Activated CD4-positive, alpha-beta T cell treated with anti-CD3 and anti-CD28 coated beads, Interleukin-2, Interleukin-6, amounts not matched to agents 100 ng/mL and 50 ng/mL, durations not matched to agents 16 hours and 8 hours (primary cell): ENCODE measurements at regions not wholly inside any gene's neighbourhood (a gene's known extent, or its start where the extent isn't known, plus 50 kb on each side); places are given as distances from the start of the nearest gene placed in this dataset.

Source experiments
- DNase-seq: peaks from one replicate; pipeline ENCODE4 v3.0.0-alpha.2; 2020

DNA sequence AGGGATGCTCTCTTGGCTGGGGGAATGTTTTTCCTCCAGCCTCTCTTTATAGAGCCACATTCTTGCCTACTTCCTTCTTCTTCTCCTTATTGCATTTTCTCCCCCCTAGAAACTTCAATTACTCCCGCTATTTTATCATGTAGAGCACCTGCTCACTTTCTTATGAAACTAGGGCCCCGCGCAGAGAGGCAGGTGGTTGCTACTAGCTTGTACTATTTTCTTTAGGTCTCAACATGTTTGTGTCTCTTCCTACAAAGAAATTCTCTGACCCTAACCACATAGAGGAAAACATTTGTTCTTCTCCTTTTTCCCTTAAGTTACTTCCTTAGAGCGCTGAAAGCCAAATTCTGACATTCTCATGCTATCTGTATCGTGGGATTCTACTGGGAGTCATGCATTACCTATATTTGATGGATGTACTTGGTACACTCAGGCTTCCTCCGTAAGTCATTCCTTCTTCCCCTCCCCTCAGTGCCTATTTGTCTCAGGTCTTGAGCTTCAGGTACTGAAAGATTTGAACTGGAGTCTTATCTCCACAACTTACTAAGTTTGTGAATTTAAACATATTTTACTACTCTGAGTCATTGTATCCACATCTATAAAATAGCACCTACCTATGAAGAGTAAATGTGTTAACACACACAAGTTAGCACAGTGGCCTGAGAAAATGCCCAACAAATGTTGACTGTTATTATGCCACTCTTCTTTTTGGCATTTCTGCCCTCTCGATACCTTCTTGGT, 159.1 kb upstream of the LEF1 start:
- no peak for DNase-seq

DNA sequence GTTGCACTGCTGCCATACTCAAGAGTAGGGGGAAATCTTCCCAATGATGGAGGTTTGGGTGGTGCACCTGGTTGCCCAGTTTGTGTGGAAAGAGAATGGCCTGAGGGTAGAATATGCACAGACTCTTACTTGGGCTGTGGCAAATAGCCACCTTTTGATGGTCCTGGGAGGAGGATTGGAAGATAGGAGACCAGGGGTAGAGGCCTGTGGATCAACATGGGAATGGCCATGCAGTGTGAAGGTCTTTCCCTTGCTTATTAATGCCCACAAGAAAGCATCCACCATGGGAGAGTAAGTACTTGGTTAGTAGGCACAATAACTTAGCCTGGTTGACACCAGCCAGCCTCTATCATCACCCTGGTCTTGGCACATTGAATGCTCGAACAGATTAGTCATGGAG, 156.8 kb upstream of the LEF1 start:
- DNase-seq = no peak

DNA sequence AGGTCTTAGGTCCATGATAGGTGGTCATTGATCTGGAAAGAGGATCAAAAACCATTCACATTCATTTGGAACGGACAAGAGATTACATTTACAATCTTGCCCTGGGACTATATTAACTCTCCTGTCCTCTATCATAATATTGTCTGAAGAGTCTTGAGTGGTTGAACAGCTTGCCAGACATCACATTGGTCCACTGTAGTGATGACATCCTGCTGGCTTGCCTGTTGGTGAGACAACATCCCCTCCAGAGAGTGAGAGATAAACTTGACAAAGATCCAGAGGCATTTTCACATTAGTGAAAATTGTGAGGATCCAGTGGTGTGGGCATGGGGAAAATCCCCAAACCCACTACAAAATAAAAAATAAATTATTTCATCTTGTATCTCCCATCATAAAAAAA, 155.7 kb upstream of the LEF1 start:
- DNase-seq = no peak

DNA sequence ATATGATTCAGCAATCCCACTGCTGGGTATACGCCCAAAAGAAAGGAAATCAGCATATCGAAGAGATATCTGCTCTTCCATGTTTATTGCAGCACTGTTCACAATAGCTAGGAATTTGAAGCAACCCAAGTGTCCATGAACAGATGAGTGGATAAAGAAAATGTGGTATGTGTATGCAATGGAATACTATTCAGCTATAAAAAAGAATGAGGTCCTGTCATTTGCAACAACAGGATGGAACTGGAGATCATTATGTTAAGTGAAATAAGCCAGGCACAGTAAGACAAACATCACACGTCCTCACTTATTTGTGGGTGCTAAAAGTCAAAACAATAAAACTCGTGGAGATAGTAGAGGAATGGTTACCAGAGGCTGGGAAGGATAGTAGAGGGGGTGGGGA, 153.8 kb upstream of the LEF1 start:
- no peak for DNase-seq

DNA sequence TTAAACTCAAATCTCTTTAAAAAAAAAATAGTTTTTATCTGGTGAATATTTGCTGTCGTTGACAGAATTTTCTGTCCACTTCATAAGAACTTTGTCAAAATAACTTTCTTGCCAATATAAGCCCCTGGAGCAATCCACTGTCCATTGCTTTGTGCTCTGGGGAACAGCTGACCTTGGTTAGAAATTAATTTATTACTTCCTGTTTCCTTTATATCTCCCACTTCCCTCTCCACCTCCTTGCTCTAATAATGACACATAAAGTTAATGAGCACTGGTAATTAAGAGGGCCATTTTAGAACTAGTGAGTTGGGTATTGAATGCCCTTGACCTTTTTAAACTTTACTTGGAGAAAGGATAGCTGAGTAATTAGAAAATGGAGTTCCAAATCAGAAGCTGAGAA, 151.3 kb upstream of the LEF1 start:
- DNase-seq = no peak

DNA sequence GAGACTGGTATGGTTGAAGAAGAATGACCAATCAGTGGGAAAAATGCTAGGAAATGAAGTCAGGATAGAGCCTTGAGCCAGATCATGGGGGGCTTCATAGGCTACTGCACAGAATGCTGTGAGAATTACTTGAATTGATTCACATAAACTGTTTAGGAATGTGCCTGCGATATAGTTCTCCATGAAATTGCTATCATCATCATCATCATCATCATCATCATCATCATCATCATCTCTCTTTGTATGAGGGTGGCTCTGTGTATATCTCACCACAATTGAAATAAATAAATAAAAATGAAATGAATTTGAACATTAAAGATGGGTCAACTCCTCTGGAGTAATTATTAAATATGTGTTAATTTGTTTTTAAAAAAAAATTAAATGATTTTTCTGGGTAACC, 148.6 kb upstream of the LEF1 start:
- no peak for DNase-seq

DNA sequence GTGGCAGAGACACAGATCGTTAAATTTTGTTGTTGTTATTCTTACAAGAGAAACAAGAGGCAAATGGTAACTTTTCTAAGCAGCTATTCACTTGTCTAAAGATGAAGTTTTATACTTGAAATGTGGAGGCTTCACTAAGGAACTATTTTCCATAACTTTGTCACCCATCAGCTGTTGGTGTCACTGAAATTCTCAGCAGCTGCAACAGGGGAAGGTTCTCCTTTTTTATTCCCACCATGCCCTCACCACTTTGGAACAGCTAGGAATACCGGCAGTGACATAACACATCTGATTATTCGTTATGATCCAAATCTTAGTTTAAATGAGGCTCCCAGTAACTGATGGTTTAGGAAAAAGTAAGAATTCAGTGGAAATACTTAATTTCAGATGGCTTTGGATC, 147.0 kb upstream of the LEF1 start:
- DNase-seq = no peak

DNA sequence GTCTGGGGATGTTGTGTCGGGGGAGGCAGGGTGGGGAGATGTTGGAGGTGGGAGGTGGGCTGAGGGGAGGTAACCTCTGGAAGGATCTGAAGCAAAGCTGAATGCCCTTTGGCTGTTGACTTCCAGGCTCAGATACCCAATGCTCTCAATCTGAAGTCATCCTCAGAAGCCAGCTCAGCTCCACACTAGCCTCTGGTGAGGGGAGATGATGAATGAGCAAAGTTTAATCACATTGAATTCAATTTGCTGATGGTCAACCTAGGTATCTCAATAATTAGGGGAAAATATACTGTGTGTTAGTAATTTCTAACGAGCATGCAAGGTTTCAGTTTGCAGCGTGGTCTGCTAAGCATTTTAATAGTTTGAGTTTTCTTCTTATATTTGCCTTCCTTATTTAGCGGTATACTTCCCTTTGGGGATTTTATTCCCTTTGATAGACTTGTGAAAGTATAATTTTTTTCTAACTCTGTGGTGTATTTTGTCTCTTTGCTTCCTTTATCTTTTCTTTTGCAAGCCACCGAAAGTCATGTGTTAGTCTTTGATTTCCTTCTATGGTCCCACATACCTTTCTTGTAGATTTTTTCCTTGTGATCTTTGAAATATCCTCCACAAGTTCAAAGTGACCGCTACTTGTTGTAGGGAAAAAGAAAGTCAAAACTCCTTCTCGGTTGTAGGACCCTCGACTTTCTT, 146.3 kb upstream of the LEF1 start:
- no peak for DNase-seq

DNA sequence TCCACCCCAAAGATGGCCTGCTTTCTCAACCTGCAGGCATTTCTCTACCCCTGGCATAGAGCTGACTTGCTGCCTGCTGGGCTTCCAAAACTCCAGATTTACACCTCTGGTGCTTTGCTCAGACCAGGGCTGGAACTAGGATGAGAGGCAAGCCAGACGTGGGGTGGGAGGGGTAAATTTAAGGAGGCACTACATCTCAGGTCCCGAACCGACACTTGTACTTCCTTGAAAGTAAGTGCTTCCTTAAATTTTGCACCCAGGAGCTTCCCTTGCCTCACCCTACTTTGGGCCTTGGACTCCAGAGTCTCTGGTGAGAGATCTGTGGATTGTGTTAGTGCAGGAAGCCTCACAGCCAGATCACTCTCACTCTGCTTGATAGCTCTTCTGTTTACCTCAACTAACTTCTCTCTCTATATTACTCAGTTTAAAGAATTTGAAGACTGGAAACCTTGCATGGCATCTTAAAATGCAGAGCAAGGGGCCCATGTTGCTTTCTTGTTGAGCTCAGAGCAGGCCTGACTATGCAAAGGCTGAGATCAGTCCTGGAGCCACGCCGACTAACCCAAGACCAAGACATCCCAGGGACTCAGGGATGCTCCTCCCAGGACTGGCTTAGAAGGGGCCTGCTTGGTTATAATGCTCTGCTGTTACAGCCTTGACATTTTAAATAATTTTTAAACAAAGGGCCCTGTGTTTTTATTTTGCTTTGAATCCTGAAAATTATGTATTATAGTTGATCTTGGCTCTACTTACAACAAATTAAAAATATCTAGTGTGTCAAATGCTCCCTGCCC, 145.0 kb upstream of the LEF1 start:
- DNase-seq = peak; percentile 7

DNA sequence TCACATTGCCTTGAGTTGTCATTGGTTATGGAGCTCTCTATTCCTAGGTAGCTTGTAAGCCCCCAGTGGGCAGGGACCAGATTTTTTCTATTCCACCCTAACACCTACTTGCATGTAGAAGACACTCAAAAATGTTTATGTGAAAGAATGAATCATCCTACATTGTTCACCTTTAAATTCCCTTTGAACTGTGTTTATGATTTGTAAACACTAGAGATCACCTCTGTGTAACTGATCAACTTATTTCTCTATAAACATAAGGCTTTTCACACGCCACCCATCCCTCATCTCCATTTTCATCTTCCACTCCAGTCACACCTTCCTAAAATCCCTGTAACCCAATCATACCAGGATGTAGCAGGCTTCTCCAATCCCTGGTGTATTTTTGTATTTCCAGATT, 142.6 kb upstream of the LEF1 start:
- DNase-seq = no peak

DNA sequence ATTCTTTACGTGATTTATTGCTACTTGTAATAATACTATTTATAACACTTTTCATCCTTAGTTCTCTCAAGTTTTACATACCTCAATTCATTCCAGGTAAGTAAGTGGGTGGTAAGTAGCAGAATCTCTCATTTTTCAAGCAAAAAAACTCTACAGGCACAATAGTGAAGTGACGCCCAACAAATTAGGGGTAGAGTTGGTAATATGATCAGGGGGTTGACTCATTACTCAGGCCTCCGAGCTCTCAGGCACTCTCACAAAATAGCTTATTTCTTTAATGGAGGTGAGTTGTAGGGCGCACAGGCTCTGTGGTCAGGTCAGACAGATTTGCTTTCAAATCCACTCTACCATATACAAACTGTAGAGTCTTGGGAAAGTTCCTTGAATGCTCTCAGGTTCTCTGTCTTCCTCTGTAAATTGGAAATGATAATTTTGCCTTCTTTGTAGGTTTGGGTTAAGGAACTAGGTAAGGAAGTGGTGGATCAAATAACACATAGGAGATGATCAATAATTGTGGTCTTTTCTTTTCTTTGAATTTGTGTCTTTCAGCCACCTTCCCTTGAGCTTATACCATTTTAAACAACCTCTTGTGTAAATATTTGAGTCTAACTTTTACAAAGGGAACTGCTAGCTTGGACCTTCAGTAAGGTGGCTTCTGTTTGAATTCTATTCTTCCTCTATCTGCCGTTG, 134.9 kb upstream of the LEF1 start:
- no peak for DNase-seq

DNA sequence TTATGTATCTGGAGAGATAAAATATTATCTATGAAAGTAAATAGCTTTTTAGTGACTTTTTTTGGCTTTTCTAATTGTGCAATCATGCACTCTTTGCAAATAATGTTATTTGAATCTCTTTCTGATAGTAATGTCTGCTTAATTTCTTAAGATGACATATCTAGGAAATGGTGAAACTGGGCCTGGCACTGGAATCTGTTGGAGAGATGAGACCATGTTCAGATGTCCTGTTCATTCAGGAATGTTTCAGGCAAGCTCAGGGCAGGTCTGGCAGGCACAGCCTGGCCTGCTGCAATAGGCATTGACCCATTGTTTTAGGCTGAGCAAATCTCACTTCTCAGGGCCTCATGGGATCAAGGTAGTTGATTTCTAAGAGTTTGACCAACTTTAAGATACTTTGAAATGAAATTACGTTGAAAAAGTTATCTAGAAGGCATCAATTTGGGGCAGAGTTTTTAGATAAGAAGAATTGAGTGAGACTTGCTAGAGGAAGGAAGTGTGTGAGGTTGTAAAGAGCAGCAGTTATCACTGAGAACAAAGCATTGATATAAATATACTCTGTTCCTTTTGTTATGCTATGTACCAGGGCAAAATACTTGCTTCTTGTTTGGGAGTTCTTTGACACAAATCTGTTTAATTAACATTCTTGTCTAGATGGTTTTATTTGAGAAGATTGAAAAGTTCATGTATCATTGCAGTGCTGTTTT, 133.0 kb upstream of the LEF1 start:
- DNase-seq = no peak

DNA sequence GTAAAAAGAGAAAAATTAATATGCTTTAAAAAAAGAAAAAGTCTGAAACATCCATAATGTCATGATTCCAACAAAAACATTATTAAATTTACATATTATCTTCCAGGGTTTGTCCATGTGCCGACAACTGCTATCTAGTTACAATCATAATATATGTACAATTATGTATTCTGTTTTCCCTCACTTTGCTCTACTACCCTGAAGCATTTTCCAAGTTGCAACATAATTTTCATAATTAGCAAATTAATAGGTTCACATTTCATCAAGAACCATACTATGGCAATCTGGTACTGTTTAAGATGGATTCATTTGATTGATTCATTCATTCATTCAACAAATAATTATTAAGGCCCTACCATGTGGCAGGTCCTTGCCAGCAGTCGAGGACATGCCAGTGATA, 128.9 kb upstream of the LEF1 start:
- DNase-seq = no peak

DNA sequence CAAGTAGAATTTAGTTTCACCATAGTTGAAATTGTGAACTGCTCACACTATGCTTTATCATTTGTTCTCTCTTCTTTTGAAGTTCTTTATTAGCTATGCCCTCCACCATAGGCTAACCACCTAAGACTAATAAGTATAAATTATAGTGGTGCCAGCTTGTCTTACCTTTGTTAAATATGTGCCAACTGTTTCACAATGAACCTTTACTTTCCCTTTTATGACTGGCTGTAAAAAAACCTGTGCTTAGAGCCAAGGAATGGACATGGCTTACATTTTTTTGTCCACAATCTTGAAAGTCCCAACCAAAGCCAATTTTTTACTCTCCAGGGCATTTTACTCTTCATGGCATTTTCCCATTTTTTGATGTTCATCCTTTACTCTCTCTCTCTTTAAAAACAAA, 123.5 kb upstream of the LEF1 start:
- DNase-seq = no peak

DNA sequence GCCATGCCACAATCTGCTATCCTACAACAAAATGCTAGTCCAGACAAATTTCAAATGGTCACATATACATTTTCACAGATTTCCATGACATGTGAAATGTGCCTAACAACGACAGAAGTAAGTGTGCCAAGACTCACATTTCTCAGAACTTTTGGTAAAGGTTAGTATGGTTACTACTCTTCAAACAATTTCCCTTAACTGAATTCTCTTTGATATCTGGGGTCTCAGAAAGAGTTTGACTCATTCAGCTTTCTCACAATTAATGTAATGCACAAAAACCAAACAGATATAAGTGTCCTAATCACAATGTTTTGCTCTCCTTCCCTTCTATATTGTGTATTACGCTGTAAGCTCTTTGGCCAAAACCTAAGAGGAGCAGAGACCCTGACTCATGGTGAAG, 122.4 kb upstream of the LEF1 start:
- DNase-seq = peak; percentile 8

DNA sequence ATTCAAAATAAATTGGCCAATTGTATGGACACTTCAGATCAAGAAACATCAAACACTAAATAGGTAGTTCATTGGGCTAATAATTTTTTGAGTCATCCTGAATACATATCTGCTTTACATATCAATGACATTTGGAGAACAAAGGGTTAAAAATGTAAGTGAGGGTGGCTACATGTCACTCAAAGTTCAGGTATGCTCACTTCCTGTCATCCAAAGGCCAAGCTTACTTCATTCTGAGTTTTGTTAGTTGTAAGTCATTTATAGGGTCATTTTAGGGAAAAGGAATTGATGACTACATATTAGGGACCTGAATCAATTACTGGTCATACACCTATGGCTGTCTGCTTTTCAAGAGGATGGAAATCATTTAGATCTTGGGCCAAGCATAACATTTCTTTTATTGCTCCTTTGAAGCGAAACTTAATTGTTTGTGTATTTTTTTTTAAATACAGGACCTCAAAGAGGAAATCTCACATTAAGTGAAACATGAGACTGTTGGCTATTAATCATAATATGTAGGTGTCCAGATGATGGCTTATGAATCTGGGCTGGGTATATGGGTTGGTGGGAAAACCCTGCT, 119.2 kb upstream of the LEF1 start:
- DNase-seq = no peak

DNA sequence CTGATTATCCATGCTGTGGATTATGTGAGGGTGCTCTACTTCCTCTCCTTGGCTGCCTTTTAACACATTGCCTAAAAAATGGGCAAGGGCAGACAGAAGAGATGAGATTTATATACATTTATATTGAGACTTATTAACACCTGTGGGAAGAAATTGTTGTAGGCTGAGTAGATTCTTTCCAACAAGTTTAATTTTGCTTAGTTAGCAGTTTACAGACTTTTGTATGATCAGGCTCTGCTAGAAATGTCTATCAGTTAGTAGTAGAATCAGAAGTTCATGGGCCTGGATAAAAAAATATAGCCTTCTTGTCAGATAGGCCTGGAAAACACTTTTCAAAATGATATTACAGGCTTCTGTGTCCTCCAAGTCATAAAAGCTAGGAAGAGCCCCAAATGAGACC, 111.3 kb upstream of the LEF1 start:
- no peak for DNase-seq

DNA sequence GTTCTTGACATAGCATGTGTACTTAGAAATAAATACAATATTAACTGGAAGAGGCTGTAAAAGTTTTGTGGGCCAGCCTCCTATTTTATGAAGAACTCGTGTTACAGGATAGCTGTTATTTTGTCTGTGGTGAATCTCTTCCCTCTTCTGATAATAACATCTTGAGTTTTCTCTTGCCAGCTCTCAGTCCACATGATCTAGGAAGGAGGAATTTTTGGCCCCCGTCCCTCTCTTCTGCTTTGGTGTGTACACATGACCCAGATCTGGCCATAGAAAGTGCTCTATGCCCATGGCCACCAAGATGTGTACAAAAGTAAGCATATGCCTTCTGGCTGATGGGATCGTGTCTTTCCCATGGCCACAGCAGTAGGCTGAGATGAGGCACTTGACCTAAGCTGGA, 108.0 kb upstream of the LEF1 start:
- no peak for DNase-seq

DNA sequence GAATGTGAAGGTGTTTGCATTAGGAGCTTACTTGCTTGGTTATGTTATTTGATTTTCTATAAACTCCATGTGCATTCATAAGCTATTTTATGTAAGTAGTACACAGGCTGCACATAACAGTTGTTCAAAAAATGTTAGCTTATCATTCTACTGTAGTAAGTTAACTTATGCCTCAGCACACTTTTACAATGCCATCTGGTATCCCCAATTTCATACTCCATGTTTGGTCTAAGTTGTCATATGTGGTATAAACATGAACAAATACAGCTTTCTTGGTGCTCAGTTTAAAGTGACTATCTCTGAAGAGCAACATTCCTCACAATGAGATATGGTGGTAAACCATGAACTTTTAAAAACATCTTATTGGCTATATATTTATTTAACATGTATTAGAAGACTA, 104.3 kb upstream of the LEF1 start:
- no peak for DNase-seq

DNA sequence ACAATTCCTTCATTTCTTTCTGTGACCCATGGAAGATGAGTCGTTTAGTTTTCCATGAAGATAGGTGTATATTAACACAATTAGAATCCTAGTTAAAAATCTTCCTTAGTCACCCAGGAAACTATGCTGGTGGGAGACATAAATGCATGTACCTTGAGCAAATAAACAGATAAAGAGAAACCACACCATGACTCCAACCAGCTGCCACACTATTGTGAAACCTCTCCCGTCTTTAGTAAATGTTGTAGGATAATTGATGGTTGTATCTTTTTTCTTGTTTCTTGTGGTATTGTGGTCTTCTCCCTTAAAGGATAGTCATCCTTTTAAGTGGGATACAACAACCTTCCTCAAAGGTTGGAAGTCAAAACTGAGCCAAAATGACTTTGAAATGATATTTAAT, 103.8 kb upstream of the LEF1 start:
- no peak for DNase-seq

DNA sequence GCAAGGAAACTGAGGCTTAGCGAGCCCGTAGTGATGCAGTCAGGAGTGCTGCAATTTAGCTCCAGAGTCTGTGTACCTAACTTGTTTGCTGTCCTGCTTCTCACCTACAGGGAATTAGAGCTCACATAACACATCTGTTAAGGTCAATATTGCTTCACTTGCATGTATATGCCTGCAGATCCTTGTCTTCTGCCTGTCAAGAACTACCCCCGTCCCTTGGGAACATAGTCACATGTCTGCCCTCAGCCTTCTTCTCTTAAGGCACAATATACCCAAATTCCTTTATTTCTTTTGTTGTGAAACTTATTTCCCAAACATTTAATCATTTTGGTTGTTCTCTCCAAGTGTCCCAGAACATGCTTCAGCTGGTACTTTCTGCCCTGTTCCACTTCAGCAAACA, 103.3 kb upstream of the LEF1 start:
- DNase-seq = no peak
